Esophagus muscularis mucosa (tissue), 4 donors: ENCODE measurements at regions not wholly inside any gene's neighbourhood (a gene's known extent, or its start where the extent isn't known, plus 50 kb on each side); places are given as distances from the start of the nearest gene placed in this dataset.
"Not testable (repeated sequence)": the region's sequence is repeated elsewhere in the genome, so short reads cannot be mapped to it uniquely, and the experiment has no call there.

Source experiments
- CTCF ChIP-seq, 3 experiments: fragments of 200-600 bp in 2 of 3; fragments of 450-650 bp in 1 of 3; sonication (generic) in 2 of 3; IDR thresholded peaks; one replicate each; pipeline ENCODE4 v1.5.1; 2017 to 2019; ENCODE audit warnings: antibody characterized with exemption in 3 of 3, mild to moderate bottlenecking in 2 of 3, moderate library complexity in 1 of 3
- EP300 ChIP-seq: sonication (generic); formaldehyde crosslinking; IDR thresholded peaks from one replicate; pipeline ENCODE4 v1.6.1; 2017; ENCODE audit warnings: antibody characterized with exemption
- POLR2A ChIP-seq: fragments of 450-650 bp; IDR thresholded peaks from one replicate; pipeline ENCODE4 v1.6.1; 2017; ENCODE audit warnings: antibody characterized with exemption, moderate library complexity, mild to moderate bottlenecking, low read depth
- POLR2AphosphoS5 ChIP-seq, 2 donors: sonication (generic); formaldehyde crosslinking; IDR thresholded peaks; one replicate each; pipeline ENCODE4 v1.6.1; 2017; ENCODE audit warnings: antibody characterized with exemption in 2 of 2

GRCh38 chrX:120729506-120730255 is 99.8 kb upstream of the C1GALT1C1 start:
- TF ChIP-seq CTCF (IDR thresholded peaks at IDR 0.05); POLR2A; EP300; POLR2AphosphoS5 (IDR thresholded peaks at IDR 0.05): not testable (repeated sequence)
